K562 (cell line): ENCODE measurements at regions not wholly inside any gene's neighbourhood (a gene's known extent, or its start where the extent isn't known, plus 50 kb on each side); places are given as distances from the start of the nearest gene placed in this dataset.

Experiments used
- BCOR ChIP-seq: fragments of 450-650 bp; IDR thresholded peaks from 2 replicates; pipeline ENCODE4 v1.6.1; 2016
- C11orf30 ChIP-seq: fragments of 450-650 bp; IDR thresholded peaks from 2 replicates; pipeline ENCODE4 v1.6.1; 2016; ENCODE audit warnings: low read depth, mild to moderate bottlenecking
- EGR1 ChIP-seq: fragments of 450-650 bp; conservative IDR thresholded peaks from 2 replicates; pipeline ENCODE4 v1.6.1; 2017; ENCODE audit warnings: mild to moderate bottlenecking
- HDAC6 ChIP-seq: IDR thresholded peaks from 2 replicates; pipeline ENCODE4 v1.6.1; 2012; ENCODE audit warnings: low read depth, mild to moderate bottlenecking, control low read depth, inconsistent platforms, low read length, moderate library complexity
- HNRNPUL1 ChIP-seq: fragments of 200-400 bp; formaldehyde crosslinking; IDR thresholded peaks from 2 replicates; pipeline ENCODE4 v1.6.1; 2017; ENCODE audit warnings: low read length
- MAFF ChIP-seq: IDR thresholded peaks from 2 replicates; pipeline ENCODE4 v1.6.1; 2012; ENCODE audit warnings: low read length, improper control_type of control experiment
- PHB ChIP-seq: fragments of 250-450 bp; sonication (Bioruptor Pico); IDR thresholded peaks from 2 replicates; pipeline ENCODE4 v1.5.0; 2021
- PHTF2 ChIP-seq: fragments of 250-450 bp; sonication (Bioruptor Pico); IDR thresholded peaks from 2 replicates; pipeline ENCODE4 v1.5.0; 2021; ENCODE audit warnings: mild to moderate bottlenecking
- PRMT5 ChIP-seq: sonication (generic); formaldehyde crosslinking; IDR thresholded peaks from 2 replicates; pipeline ENCODE4 v1.5.0; 2020; ENCODE audit warnings: missing genetic modification reagents
- PURB ChIP-seq: sonication (generic); formaldehyde crosslinking; IDR thresholded peaks from 2 replicates; pipeline ENCODE4 v1.9.0; 2021; ENCODE audit warnings: low read depth, mild to moderate bottlenecking, missing genetic modification reagents
- RBM15 ChIP-seq: fragments of 200-400 bp; formaldehyde crosslinking; IDR thresholded peaks from 2 replicates; pipeline ENCODE4 v1.6.1; 2018; ENCODE audit warnings: mild to moderate bottlenecking, low read length, moderate library complexity; ENCODE audit not compliant: insufficient read depth
- RCOR1 ChIP-seq, 2 experiments: IDR thresholded peaks; 2 replicates each; pipeline ENCODE4 v1.6.1; 2012; ENCODE audit warnings: low read depth in 2 of 2, low read length in 2 of 2, borderline replicate concordance in 1 of 2, improper control_type of control experiment in 1 of 2
- SNRNP70 ChIP-seq: fragments of 200-400 bp; formaldehyde crosslinking; optimal IDR thresholded peaks from 2 replicates; pipeline ENCODE3; 2017; ENCODE audit warnings: low read depth, low read length
- TOE1 ChIP-seq, 2 experiments: fragments of 450-650 bp in 1 of 2; sonication (generic) in 1 of 2; formaldehyde crosslinking in 1 of 2; IDR thresholded peaks; 2 replicates each; pipeline versions ENCODE4 v1.7.1 to v1.8.0; 2016 to 2022; ENCODE audit warnings: borderline replicate concordance in 2 of 2, mild to moderate bottlenecking in 2 of 2, antibody characterized with exemption in 1 of 2, inconsistent platforms in 1 of 2, low read depth in 1 of 2, missing genetic modification reagents in 1 of 2, moderate library complexity in 1 of 2
- ZBTB17 ChIP-seq: fragments of 450-650 bp; formaldehyde crosslinking; IDR thresholded peaks from 2 replicates; pipeline ENCODE4 v1.4.0; 2020; ENCODE audit warnings: mild to moderate bottlenecking
- ZNF316 ChIP-seq: fragments of 450-650 bp; IDR thresholded peaks from 2 replicates; pipeline ENCODE4 v1.6.1; 2016
- ZNF778 ChIP-seq: fragments of 450-650 bp; formaldehyde crosslinking; IDR thresholded peaks from 2 replicates; pipeline ENCODE4 v1.4.0; 2020; ENCODE audit warnings: mild to moderate bottlenecking, moderate library complexity
- ZNF830 ChIP-seq: fragments of 250-450 bp; sonication (Bioruptor Pico); IDR thresholded peaks from 2 replicates; pipeline ENCODE4 v1.5.0; 2021; ENCODE audit warnings: mild to moderate bottlenecking
- TF ChIP-seq, protein P1 (sequence below): fragments of 450-650 bp; IDR thresholded peaks from 2 replicates; pipeline ENCODE4 v1.6.1; 2016; ENCODE audit warnings: borderline replicate concordance
- TF ChIP-seq, protein P2 (sequence below): fragments of 250-450 bp; sonication (Bioruptor Pico); IDR thresholded peaks from 2 replicates; pipeline ENCODE4 v1.5.0; 2021
- TF ChIP-seq, protein P3 (sequence below): sonication (generic); formaldehyde crosslinking; IDR thresholded peaks from 2 replicates; pipeline ENCODE4 v1.9.0; 2022; ENCODE audit warnings: mild to moderate bottlenecking, missing genetic modification reagents
- TF ChIP-seq, protein P4 (sequence below): fragments of 250-450 bp; sonication (Bioruptor Pico); IDR thresholded peaks from 2 replicates; pipeline ENCODE4 v1.5.1; 2021; ENCODE audit warnings: mild to moderate bottlenecking
- TF ChIP-seq, protein P5 (sequence below): sonication (generic); formaldehyde crosslinking; IDR thresholded peaks from 2 replicates; pipeline ENCODE4 v1.8.1; 2022; ENCODE audit warnings: missing genetic modification reagents
- TF ChIP-seq, protein P6 (sequence below): fragments of 450-650 bp; IDR thresholded peaks from 2 replicates; pipeline ENCODE4 v1.7.0; 2016; ENCODE audit warnings: borderline replicate concordance

DNA sequence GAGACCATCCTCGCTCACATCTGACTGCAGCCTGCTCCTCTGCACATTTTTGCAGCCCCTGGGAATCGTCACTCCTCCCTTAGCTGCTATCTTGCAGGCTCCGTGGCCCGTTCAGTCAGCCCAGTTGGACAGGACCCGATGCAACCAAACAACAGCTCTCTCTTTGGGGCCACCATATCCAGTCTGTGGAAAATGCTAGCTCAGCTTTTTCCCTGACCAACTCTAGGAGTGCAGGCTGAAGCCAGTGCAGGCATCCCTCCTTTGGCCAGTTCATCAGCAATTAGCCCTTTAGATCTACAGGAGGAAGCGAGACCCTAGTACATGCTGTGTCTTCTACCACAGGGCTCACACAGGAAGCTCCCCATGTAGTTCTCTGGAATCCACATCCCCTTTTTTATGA, 182.1 kb downstream of the HS3ST3A1 start (continued):
- TF ChIP-seq, protein P1, sequence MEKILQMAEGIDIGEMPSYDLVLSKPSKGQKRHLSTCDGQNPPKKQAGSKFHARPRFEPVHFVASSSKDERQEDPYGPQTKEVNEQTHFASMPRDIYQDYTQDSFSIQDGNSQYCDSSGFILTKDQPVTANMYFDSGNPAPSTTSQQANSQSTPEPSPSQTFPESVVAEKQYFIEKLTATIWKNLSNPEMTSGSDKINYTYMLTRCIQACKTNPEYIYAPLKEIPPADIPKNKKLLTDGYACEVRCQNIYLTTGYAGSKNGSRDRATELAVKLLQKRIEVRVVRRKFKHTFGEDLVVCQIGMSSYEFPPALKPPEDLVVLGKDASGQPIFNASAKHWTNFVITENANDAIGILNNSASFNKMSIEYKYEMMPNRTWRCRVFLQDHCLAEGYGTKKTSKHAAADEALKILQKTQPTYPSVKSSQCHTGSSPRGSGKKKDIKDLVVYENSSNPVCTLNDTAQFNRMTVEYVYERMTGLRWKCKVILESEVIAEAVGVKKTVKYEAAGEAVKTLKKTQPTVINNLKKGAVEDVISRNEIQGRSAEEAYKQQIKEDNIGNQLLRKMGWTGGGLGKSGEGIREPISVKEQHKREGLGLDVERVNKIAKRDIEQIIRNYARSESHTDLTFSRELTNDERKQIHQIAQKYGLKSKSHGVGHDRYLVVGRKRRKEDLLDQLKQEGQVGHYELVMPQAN: no peak
- TF ChIP-seq PHTF2 (CRISPR knock-in tag): no peak
- TF ChIP-seq ZNF778 (CRISPR knock-in tag): no peak
- TF ChIP-seq, protein P2, sequence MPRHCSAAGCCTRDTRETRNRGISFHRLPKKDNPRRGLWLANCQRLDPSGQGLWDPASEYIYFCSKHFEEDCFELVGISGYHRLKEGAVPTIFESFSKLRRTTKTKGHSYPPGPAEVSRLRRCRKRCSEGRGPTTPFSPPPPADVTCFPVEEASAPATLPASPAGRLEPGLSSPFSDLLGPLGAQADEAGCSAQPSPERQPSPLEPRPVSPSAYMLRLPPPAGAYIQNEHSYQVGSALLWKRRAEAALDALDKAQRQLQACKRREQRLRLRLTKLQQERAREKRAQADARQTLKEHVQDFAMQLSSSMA (CRISPR knock-in tag): no peak
- no peak for TF ChIP-seq SNRNP70
- TF ChIP-seq, protein P3, sequence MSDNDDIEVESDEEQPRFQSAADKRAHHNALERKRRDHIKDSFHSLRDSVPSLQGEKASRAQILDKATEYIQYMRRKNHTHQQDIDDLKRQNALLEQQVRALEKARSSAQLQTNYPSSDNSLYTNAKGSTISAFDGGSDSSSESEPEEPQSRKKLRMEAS (CRISPR knock-in tag): no peak
- no peak for TF ChIP-seq PRMT5 (CRISPR knock-in tag)
- TF ChIP-seq RCOR1 (IDR thresholded peaks at IDR 0.05; ENCODE audit: borderline replicate concordance in 1 of 2, low read depth in 2 of 2, low read length in 2 of 2): no peak
- TF ChIP-seq RBM15: no peak
- TF ChIP-seq, protein P4, sequence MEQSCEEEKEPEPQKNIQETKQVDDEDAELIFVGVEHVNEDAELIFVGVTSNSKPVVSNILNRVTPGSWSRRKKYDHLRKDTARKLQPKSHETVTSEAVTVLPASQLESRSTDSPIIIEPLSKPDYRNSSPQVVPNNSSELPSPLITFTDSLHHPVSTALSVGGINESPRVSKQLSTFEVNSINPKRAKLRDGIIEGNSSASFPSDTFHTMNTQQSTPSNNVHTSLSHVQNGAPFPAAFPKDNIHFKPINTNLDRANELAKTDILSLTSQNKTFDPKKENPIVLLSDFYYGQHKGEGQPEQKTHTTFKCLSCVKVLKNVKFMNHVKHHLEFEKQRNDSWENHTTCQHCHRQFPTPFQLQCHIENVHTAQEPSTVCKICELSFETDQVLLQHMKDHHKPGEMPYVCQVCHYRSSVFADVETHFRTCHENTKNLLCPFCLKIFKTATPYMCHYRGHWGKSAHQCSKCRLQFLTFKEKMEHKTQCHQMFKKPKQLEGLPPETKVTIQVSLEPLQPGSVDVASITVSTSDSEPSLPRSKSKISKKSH (CRISPR knock-in tag): no peak
- no peak for TF ChIP-seq TOE1 (IDR thresholded peaks at IDR 0.05; ENCODE audit: borderline replicate concordance)
- TF ChIP-seq TOE1 (CRISPR knock-in tag; IDR thresholded peaks at IDR 0.05; ENCODE audit: borderline replicate concordance, low read depth): no peak
- TF ChIP-seq PURB (CRISPR knock-in tag): no peak
- TF ChIP-seq, protein P5, sequence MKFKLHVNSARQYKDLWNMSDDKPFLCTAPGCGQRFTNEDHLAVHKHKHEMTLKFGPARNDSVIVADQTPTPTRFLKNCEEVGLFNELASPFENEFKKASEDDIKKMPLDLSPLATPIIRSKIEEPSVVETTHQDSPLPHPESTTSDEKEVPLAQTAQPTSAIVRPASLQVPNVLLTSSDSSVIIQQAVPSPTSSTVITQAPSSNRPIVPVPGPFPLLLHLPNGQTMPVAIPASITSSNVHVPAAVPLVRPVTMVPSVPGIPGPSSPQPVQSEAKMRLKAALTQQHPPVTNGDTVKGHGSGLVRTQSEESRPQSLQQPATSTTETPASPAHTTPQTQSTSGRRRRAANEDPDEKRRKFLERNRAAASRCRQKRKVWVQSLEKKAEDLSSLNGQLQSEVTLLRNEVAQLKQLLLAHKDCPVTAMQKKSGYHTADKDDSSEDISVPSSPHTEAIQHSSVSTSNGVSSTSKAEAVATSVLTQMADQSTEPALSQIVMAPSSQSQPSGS: no peak
- TF ChIP-seq BCOR: no peak
- TF ChIP-seq C11orf30: peak; percentile 88
- TF ChIP-seq HNRNPUL1: no peak
- TF ChIP-seq PHB (CRISPR knock-in tag): no peak
- TF ChIP-seq, protein P6, sequence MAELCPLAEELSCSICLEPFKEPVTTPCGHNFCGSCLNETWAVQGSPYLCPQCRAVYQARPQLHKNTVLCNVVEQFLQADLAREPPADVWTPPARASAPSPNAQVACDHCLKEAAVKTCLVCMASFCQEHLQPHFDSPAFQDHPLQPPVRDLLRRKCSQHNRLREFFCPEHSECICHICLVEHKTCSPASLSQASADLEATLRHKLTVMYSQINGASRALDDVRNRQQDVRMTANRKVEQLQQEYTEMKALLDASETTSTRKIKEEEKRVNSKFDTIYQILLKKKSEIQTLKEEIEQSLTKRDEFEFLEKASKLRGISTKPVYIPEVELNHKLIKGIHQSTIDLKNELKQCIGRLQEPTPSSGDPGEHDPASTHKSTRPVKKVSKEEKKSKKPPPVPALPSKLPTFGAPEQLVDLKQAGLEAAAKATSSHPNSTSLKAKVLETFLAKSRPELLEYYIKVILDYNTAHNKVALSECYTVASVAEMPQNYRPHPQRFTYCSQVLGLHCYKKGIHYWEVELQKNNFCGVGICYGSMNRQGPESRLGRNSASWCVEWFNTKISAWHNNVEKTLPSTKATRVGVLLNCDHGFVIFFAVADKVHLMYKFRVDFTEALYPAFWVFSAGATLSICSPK: no peak
- peak; percentile 62 for TF ChIP-seq MAFF
- TF ChIP-seq ZBTB17: no peak
- TF ChIP-seq EGR1: no peak
- no peak for TF ChIP-seq HDAC6
- no peak for TF ChIP-seq ZNF830 (CRISPR knock-in tag)
- TF ChIP-seq ZNF316: peak; percentile 88
